ENCODE measurements at regions not wholly inside any gene's neighbourhood (a gene's known extent, or its start where the extent isn't known, plus 50 kb on each side); places are given as distances from the start of the nearest gene placed in this dataset.
"Not testable (repeated sequence)": the region's sequence is repeated elsewhere in the genome, so short reads cannot be mapped to it uniquely, and the experiment has no call there.

DNA sequence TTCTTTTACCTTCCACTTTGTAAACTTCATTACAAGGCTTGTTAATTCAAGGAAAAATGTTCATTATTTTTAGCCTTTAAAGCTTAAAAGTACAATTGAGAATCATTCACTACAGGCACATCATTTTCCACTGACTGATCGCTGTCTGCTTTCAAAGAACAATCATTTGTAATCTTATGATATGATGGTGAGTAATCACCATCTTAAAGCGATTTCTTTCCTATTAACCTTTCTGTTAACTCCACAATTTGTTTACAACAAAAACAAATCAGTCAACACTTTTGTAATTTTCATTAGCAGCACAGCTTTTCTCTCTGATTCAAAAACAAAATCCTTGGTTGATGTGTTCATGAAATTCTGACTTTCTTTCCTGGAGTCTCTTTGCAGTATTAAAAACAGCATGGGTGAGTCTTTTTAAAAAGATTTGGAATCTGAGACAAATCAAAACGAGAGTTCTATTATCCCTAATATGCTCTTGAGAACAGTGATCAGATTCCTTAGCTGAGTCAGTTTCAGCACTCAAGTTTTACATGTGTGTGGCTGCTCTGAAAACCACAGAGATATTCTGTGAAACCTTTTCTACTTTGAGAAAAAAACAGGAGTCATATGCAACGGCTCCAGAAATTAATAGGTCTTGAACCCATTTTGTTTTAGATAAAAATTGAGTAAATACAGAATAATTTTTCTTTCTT lies 145.8 kb upstream of the TMPRSS15 start:
- H3K4me3 ChIP-seq (ENCODE audit: low read length), result no peak overlapping the region
- no peaks in the 10 kb centered on the region for H3K9me3 ChIP-seq (ENCODE audit: control insufficient read depth, low read depth, low read length)
- no peaks in the 10 kb centered on the region for H3K27me3 ChIP-seq (ENCODE audit: control insufficient read depth, insufficient read depth, low read length)
- no peaks in the 10 kb centered on the region for H3K36me3 ChIP-seq (ENCODE audit: control insufficient read depth, insufficient read depth, low read length)
- H3K27ac ChIP-seq (ENCODE audit: low read length), result no peak overlapping the region
- WGBS (ENCODE audit: insufficient coverage, low lambda C conversion rate), result 54% methylated on average over 2 of the region's 4 CpGs
- no peaks in the 10 kb centered on the region for H3K4me1 ChIP-seq (ENCODE audit: control insufficient read depth, insufficient read depth, low read length)
- DNase-seq, result no peak

DNA sequence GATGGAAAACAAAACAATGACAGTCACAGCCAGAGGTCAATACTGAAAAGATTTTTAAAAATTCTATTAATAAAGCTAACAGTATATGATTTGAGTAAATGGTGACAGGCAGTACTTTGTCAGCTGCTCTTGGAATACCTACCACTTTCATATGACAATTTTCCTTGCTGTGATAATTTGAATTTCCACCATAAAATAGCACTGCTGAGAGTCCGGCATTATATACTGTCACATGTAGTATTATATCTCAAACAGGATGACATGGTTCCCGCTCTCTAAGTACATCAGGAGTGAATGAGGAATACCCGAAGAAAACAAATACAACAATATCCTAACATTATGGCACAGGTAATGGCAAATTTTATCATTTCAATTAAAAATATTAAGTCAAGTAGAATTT lies 146.8 kb upstream of the TMPRSS15 start:
- Histone ChIP-seq H3K27ac (ENCODE audit: low read length) (no peak overlapping the region), H3K9me3 (ENCODE audit: control insufficient read depth, low read depth, low read length) (no peaks in the 10 kb centered on the region), H3K36me3 (ENCODE audit: control insufficient read depth, insufficient read depth, low read length) (no peaks in the 10 kb centered on the region), H3K4me1 (ENCODE audit: control insufficient read depth, insufficient read depth, low read length) (no peaks in the 10 kb centered on the region), H3K27me3 (ENCODE audit: control insufficient read depth, insufficient read depth, low read length) (no peaks in the 10 kb centered on the region), H3K4me3 (ENCODE audit: low read length) (no peak overlapping the region)
- DNase-seq, result no peak
- 100% methylated on average over 1 of the region's 3 CpGs for WGBS (ENCODE audit: insufficient coverage, low lambda C conversion rate)

DNA sequence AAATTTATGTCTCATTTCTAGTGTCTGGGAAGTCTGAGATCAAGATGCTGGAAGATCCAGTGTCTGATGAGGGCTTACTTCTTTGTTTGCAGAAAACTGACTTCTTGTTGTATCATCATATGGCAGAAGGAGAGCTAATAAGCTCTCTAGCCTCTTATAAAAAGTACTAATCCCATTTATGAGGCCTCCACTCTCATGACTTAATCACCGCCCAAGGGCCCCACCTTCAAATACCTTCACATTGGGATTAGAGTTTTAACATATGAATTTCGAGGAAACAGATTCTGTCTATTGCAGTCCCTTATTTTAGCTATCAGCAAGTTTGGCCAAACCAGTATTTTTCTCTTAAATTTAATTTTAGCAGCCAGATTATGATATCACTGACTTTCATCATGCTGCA lies 150.2 kb upstream of the TMPRSS15 start:
- WGBS (ENCODE audit: insufficient coverage, low lambda C conversion rate), result 90% methylated on average over 2 of the region's 2 CpGs
- Histone ChIP-seq H3K27ac (ENCODE audit: low read length) (no peak overlapping the region), H3K27me3 (ENCODE audit: control insufficient read depth, insufficient read depth, low read length) (no peaks in the 10 kb centered on the region), H3K36me3 (ENCODE audit: control insufficient read depth, insufficient read depth, low read length) (no peaks in the 10 kb centered on the region), H3K4me1 (ENCODE audit: control insufficient read depth, insufficient read depth, low read length) (no peaks in the 10 kb centered on the region), H3K4me3 (ENCODE audit: low read length) (no peak overlapping the region), H3K9me3 (ENCODE audit: control insufficient read depth, low read depth, low read length) (no peaks in the 10 kb centered on the region)
- DNase-seq, result no peak

- not testable (repeated sequence) for H3K4me3 ChIP-seq (ENCODE audit: low read length); H3K27me3 ChIP-seq (ENCODE audit: control insufficient read depth, insufficient read depth, low read length); H3K4me1 ChIP-seq (ENCODE audit: control insufficient read depth, insufficient read depth, low read length); H3K36me3 ChIP-seq (ENCODE audit: control insufficient read depth, insufficient read depth, low read length); H3K9me3 ChIP-seq (ENCODE audit: control insufficient read depth, low read depth, low read length); DNase-seq; H3K27ac ChIP-seq (ENCODE audit: low read length)
- WGBS (ENCODE audit: insufficient coverage, low lambda C conversion rate), result no CpG with 5 or more reads among the region's 10 CpGs
Measured at GRCh38 chr21:18567770-18568169, 164.2 kb upstream of the TMPRSS15 start.

DNA sequence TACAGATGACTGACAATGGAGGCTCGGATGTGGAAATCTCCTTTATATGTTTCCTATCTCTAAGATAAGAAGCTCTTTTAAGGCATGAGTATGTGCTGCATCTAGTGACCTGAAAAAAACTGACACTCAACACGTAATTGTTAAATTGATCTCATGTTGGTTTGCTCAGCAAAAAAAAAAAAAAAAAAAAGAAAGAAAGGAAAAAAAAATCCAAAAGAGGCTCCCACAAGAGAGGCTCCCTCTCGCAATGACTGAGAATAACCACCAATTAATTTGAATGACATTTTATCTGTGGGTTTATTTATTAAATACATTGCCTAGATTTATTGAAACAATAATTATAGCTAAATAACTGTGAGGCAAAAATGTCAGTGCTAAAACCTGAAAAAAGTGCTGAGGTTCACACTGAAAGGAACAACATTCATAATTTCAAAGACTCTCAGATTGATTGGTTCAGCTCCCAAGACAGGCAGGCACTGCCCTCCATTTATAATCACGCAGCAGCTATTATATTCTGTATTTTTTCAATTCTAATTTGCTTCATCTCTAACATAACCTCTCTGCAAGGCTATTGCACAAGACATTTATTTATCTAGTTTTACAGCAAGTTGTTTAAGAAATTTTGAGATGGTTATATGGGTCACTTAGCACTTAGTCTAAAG lies 184.5 kb upstream of the TMPRSS15 start:
- Histone ChIP-seq H3K9me3 (ENCODE audit: control insufficient read depth, low read depth, low read length) (no peaks in the 10 kb centered on the region), H3K4me1 (ENCODE audit: control insufficient read depth, insufficient read depth, low read length) (no peaks in the 10 kb centered on the region), H3K36me3 (ENCODE audit: control insufficient read depth, insufficient read depth, low read length) (no peaks in the 10 kb centered on the region), H3K27me3 (ENCODE audit: control insufficient read depth, insufficient read depth, low read length) (no peaks in the 10 kb centered on the region), H3K4me3 (ENCODE audit: low read length) (no peak overlapping the region), H3K27ac (ENCODE audit: low read length) (no peak overlapping the region)
- DNase-seq, result no peak
- 50% methylated on average over 1 of the region's 4 CpGs for WGBS (ENCODE audit: insufficient coverage, low lambda C conversion rate)

GRCh38 chr21:18601146-18601545 lies 197.6 kb upstream of the TMPRSS15 start:
- Histone ChIP-seq H3K4me1 (ENCODE audit: control insufficient read depth, insufficient read depth, low read length) (no peaks in the 10 kb centered on the region), H3K9me3 (ENCODE audit: control insufficient read depth, low read depth, low read length) (no peaks in the 10 kb centered on the region), H3K27ac (ENCODE audit: low read length) (no peak overlapping the region), H3K36me3 (ENCODE audit: control insufficient read depth, insufficient read depth, low read length) (no peaks in the 10 kb centered on the region), H3K27me3 (ENCODE audit: control insufficient read depth, insufficient read depth, low read length) (no peaks in the 10 kb centered on the region), H3K4me3 (ENCODE audit: low read length) (no peak overlapping the region)
- WGBS (ENCODE audit: insufficient coverage, low lambda C conversion rate), result 29% methylated on average over 1 of the region's 1 CpG
- DNase-seq, result peak; percentile 7 to 54

DNA sequence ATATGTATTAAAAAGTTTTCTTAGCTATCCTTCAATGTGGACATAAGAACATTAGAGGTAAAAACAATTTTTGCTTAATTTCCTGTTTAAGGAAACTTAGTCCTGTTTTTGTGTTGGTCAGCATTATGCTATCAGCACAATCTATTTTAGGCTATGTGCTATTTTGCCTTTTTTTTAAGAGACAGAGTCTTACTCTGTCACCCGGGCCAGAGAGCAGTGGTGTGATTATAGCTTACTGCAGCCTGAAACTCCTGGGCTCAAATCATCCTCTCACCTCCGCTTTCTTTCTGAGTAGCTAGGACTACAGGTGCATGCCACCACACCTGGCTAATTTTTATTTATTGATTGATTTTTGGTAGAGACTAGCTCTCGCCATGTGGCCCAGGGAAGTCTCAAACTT lies 199.1 kb upstream of the TMPRSS15 start:
- WGBS (ENCODE audit: insufficient coverage, low lambda C conversion rate), result no CpG with 5 or more reads among the region's 3 CpGs
- no peak overlapping the region for H3K27ac ChIP-seq (ENCODE audit: low read length)
- H3K4me1 ChIP-seq (ENCODE audit: control insufficient read depth, insufficient read depth, low read length), result no peaks in the 10 kb centered on the region

DNA sequence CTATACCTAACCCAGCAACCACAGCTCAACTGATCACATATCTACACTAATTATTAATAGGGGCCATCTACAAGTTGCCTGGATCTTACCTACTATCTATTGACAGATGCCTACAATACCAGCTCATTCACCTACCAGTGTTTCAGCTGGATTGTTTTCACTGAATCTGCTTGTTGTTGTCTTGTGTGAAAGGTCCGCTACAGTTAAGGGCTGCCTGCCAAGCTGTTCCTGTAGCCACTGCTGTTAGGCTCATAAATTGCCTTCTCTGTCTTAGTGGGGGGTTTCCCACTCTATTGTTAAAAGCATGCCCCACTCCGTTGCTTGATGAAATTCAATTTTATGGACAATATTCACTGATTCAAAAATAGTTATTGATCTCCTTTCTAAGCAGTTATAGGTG lies 199.7 kb upstream of the TMPRSS15 start:
- DNase-seq, result no peak
- Histone ChIP-seq H3K9me3 (ENCODE audit: control insufficient read depth, low read depth, low read length) (no peaks in the 10 kb centered on the region), H3K36me3 (ENCODE audit: control insufficient read depth, insufficient read depth, low read length) (no peaks in the 10 kb centered on the region), H3K27me3 (ENCODE audit: control insufficient read depth, insufficient read depth, low read length) (no peaks in the 10 kb centered on the region), H3K4me1 (ENCODE audit: control insufficient read depth, insufficient read depth, low read length) (no peaks in the 10 kb centered on the region), H3K4me3 (ENCODE audit: low read length) (no peak overlapping the region), H3K27ac (ENCODE audit: low read length) (no peak overlapping the region)
- 80% methylated on average over 1 of the region's 2 CpGs for WGBS (ENCODE audit: insufficient coverage, low lambda C conversion rate)

More for the DNA sequence above, 199.1 kb upstream of the TMPRSS15 start:
- H3K36me3 ChIP-seq (ENCODE audit: control insufficient read depth, insufficient read depth, low read length), result no peaks in the 10 kb centered on the region
- no peaks in the 10 kb centered on the region for H3K9me3 ChIP-seq (ENCODE audit: control insufficient read depth, low read depth, low read length)
- H3K4me3 ChIP-seq (ENCODE audit: low read length), result no peak overlapping the region
- DNase-seq, result no peak
- no peaks in the 10 kb centered on the region for H3K27me3 ChIP-seq (ENCODE audit: control insufficient read depth, insufficient read depth, low read length)

GRCh38 chr21:18603980-18604379 lies 200.4 kb upstream of the TMPRSS15 start:
- no peak overlapping the region for H3K27ac ChIP-seq (ENCODE audit: low read length)
- WGBS (ENCODE audit: insufficient coverage, low lambda C conversion rate), result 67% methylated on average over 1 of the region's 3 CpGs
- no peaks in the 10 kb centered on the region for H3K4me1 ChIP-seq (ENCODE audit: control insufficient read depth, insufficient read depth, low read length)
- H3K36me3 ChIP-seq (ENCODE audit: control insufficient read depth, insufficient read depth, low read length), result no peaks in the 10 kb centered on the region
- DNase-seq, result peak; percentile 30 to 77
- H3K27me3 ChIP-seq (ENCODE audit: control insufficient read depth, insufficient read depth, low read length), result no peaks in the 10 kb centered on the region
- no peaks in the 10 kb centered on the region for H3K9me3 ChIP-seq (ENCODE audit: control insufficient read depth, low read depth, low read length)
- H3K4me3 ChIP-seq (ENCODE audit: low read length), result no peak overlapping the region

DNA sequence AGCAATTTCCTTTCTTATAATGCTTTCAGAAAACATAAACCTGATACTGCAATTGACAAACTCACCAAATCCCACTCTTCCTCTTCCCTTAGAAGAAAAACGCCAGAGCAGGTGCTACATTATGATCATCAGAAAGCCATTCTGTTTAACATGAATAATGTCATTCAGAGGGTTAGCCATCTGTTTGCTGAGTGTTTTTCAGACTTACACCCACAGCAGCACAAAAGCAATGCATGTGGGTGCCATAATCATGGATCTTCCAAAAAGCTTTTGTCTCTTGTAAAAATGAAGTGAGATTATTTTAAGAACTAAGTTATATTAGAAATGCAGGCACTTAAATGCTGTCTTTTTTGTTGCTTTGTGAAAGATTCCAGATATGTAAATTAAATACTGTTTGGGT lies 204.6 kb upstream of the TMPRSS15 start:
- WGBS (ENCODE audit: insufficient coverage, low lambda C conversion rate), result no CpG with 5 or more reads among the region's 1 CpG
- no peak overlapping the region for H3K4me3 ChIP-seq (ENCODE audit: low read length)
- H3K27ac ChIP-seq (ENCODE audit: low read length), result no peak overlapping the region

GRCh38 chr21:18614303-18614702 lies 210.7 kb upstream of the TMPRSS15 start:
- WGBS (ENCODE audit: insufficient coverage, low lambda C conversion rate), result 100% methylated on average over 1 of the region's 3 CpGs
- Histone ChIP-seq H3K27me3 (ENCODE audit: control insufficient read depth, insufficient read depth, low read length) (no peaks in the 10 kb centered on the region), H3K27ac (ENCODE audit: low read length) (no peak overlapping the region)

More for the DNA sequence above, 204.6 kb upstream of the TMPRSS15 start:
- Histone ChIP-seq H3K36me3 (ENCODE audit: control insufficient read depth, insufficient read depth, low read length) (no peaks in the 10 kb centered on the region), H3K9me3 (ENCODE audit: control insufficient read depth, low read depth, low read length) (no peaks in the 10 kb centered on the region), H3K4me1 (ENCODE audit: control insufficient read depth, insufficient read depth, low read length) (no peaks in the 10 kb centered on the region), H3K27me3 (ENCODE audit: control insufficient read depth, insufficient read depth, low read length) (no peaks in the 10 kb centered on the region)
- no peak for DNase-seq

More at GRCh38 chr21:18614303-18614702, 210.7 kb upstream of the TMPRSS15 start:
- H3K4me1 ChIP-seq (ENCODE audit: control insufficient read depth, insufficient read depth, low read length), result no peaks in the 10 kb centered on the region
- DNase-seq, result no peak
- H3K36me3 ChIP-seq (ENCODE audit: control insufficient read depth, insufficient read depth, low read length), result no peaks in the 10 kb centered on the region
- H3K9me3 ChIP-seq (ENCODE audit: control insufficient read depth, low read depth, low read length), result no peaks in the 10 kb centered on the region
- no peak overlapping the region for H3K4me3 ChIP-seq (ENCODE audit: low read length)
